ENCODE measurements at regions not wholly inside any gene's neighbourhood (a gene's known extent, or its start where the extent isn't known, plus 50 kb on each side); places are given as distances from the start of the nearest gene placed in this dataset.

DNA sequence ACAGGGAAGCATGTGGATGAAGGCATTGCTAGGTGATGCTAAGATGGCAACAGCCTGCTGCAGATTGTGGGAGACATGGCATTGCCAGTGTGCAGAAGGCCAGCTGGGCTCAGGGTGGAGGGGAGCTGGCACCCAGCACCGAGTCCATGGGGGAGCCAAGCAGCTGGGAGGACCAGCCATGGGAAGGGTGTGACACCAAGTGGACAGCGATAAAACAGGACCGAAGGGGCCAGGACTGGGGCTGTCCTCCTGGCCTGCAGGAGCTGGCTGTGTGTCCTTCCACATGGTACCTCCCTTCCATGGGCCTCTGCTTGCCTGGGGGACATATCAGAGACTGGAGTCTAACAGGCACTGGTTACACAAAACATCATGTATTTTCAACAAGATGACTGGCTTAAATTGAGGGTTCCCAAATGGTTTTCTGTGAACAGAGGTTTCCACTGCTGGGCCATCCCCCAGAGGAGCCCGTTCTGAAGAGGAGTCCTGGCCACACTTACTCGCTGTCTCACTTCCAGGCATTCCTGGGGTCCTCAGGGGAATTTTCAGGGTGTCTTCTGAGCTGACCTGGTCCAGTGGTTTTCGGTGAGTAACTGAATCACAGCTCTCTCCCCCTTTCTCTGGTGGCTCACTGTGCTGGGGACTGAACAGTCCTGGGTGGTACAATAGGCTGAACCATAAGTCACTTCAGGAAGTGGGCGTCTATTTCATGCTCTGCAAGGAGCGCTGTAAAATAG, 60.4 kb upstream of the TNP1 start (continued):
- TF ChIP-seq ZNF114 (CRISPR knock-in tag; IDR thresholded peaks at IDR 0.05) (no peak), NANOG (IDR thresholded peaks at IDR 0.05; ENCODE audit: borderline replicate concordance) (no peak), JUNB (IDR thresholded peaks at IDR 0.05; ENCODE audit: unreplicated experiment) (no peak), POLR2AphosphoS5 (IDR thresholded peaks at IDR 0.05; ENCODE audit: low read depth) (no peak)
- TF ChIP-seq, protein P1, sequence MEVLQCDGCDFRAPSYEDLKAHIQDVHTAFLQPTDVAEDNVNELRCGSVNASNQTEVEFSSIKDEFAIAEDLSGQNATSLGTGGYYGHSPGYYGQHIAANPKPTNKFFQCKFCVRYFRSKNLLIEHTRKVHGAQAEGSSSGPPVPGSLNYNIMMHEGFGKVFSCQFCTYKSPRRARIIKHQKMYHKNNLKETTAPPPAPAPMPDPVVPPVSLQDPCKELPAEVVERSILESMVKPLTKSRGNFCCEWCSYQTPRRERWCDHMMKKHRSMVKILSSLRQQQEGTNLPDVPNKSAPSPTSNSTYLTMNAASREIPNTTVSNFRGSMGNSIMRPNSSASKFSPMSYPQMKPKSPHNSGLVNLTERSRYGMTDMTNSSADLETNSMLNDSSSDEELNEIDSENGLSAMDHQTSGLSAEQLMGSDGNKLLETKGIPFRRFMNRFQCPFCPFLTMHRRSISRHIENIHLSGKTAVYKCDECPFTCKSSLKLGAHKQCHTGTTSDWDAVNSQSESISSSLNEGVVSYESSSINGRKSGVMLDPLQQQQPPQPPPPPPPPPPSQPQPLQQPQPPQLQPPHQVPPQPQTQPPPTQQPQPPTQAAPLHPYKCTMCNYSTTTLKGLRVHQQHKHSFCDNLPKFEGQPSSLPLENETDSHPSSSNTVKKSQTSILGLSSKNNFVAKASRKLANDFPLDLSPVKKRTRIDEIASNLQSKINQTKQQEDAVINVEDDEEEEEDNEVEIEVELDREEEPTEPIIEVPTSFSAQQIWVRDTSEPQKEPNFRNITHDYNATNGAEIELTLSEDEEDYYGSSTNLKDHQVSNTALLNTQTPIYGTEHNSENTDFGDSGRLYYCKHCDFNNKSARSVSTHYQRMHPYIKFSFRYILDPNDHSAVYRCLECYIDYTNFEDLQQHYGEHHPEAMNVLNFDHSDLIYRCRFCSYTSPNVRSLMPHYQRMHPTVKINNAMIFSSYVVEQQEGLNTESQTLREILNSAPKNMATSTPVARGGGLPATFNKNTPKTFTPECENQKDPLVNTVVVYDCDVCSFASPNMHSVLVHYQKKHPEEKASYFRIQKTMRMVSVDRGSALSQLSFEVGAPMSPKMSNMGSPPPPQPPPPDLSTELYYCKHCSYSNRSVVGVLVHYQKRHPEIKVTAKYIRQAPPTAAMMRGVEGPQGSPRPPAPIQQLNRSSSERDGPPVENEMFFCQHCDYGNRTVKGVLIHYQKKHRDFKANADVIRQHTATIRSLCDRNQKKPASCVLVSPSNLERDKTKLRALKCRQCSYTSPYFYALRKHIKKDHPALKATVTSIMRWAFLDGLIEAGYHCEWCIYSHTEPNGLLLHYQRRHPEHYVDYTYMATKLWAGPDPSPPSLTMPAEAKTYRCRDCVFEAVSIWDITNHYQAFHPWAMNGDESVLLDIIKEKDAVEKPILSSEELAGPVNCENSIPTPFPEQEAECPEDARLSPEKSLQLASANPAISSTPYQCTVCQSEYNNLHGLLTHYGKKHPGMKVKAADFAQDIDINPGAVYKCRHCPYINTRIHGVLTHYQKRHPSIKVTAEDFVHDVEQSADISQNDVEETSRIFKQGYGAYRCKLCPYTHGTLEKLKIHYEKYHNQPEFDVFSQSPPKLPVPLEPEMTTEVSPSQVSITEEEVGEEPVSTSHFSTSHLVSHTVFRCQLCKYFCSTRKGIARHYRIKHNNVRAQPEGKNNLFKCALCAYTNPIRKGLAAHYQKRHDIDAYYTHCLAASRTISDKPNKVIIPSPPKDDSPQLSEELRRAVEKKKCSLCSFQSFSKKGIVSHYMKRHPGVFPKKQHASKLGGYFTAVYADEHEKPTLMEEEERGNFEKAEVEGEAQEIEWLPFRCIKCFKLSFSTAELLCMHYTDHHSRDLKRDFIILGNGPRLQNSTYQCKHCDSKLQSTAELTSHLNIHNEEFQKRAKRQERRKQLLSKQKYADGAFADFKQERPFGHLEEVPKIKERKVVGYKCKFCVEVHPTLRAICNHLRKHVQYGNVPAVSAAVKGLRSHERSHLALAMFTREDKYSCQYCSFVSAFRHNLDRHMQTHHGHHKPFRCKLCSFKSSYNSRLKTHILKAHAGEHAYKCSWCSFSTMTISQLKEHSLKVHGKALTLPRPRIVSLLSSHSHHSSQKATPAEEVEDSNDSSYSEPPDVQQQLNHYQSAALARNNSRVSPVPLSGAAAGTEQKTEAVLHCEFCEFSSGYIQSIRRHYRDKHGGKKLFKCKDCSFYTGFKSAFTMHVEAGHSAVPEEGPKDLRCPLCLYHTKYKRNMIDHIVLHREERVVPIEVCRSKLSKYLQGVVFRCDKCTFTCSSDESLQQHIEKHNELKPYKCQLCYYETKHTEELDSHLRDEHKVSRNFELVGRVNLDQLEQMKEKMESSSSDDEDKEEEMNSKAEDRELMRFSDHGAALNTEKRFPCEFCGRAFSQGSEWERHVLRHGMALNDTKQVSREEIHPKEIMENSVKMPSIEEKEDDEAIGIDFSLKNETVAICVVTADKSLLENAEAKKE (CRISPR knock-in tag; IDR thresholded peaks at IDR 0.05), result no peak

DNA sequence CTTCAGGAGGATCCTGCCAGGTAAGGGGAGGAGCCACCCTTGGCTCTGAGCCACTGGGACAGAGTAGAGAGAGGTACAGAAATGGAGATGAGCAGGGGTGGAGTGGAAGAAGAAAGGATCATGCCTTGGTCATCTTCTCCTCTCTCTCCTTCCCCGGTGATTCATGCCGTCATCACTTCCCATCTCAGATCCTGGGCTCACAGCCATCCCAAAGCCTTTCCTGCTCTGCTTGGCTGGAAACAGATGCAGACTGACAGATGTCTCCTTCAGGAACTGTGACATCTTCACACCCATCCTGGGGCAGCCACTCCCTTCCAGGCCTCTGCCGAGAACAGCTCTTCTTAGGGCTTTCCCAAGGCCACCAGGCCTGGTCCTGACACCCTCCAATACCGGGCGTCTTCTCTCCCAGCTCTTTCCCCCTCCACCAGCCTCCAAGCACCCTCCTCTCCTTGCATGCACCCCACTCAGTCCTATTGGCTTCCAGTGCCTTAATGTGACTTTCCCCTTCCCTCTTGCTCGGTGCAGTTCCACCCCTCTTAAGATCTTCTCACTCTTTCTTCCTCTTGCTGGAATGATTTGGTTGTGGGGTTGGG, 58.3 kb upstream of the TNP1 start:
- Histone ChIP-seq H3K4me2 (no peak overlapping the region), H2AFZ (no peak overlapping the region), H3F3A (replicated peaks; ENCODE audit: low read depth) (no peaks in the 10 kb centered on the region), H3K36me3 (ENCODE audit: insufficient read depth) (no peaks in the 10 kb centered on the region), H3K4me1 (ENCODE audit: insufficient read depth) (no peaks in the 10 kb centered on the region; the same call in 1 of the 2 replicates), H4K20me1 (replicated peaks; ENCODE audit: insufficient read depth) (no peaks in the 10 kb centered on the region; the same call in 1 of the 2 replicates), H3K27me3 (ENCODE audit: insufficient read depth) (no peaks in the 10 kb centered on the region), H3K27ac (ENCODE audit: low read depth) (no peak overlapping the region), H3K9me2 (ENCODE audit: insufficient read depth) (peaks cover 4% of the 10 kb centered on the region; the same call in 1 of the 2 replicates), H3K79me2 (replicated peaks; ENCODE audit: insufficient read depth) (no peaks in the 10 kb centered on the region), H3K4me3 (no peak overlapping the region)
- H3K4me3 Mint-ChIP-seq, result no peak overlapping the region
- TF ChIP-seq, protein P2, sequence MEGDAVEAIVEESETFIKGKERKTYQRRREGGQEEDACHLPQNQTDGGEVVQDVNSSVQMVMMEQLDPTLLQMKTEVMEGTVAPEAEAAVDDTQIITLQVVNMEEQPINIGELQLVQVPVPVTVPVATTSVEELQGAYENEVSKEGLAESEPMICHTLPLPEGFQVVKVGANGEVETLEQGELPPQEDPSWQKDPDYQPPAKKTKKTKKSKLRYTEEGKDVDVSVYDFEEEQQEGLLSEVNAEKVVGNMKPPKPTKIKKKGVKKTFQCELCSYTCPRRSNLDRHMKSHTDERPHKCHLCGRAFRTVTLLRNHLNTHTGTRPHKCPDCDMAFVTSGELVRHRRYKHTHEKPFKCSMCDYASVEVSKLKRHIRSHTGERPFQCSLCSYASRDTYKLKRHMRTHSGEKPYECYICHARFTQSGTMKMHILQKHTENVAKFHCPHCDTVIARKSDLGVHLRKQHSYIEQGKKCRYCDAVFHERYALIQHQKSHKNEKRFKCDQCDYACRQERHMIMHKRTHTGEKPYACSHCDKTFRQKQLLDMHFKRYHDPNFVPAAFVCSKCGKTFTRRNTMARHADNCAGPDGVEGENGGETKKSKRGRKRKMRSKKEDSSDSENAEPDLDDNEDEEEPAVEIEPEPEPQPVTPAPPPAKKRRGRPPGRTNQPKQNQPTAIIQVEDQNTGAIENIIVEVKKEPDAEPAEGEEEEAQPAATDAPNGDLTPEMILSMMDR (conservative IDR thresholded peaks at IDR 0.05; ENCODE audit: low read depth in 2 of 2), result no peak
- TF ChIP-seq ZNF331 (CRISPR knock-in tag; IDR thresholded peaks at IDR 0.05; ENCODE audit: low read depth), result no peak
- TF ChIP-seq EZH2 (IDR thresholded peaks at IDR 0.05; ENCODE audit: low read depth, unreplicated experiment), result no peak
- H3K9me3 Mint-ChIP-seq, result no peaks in the 10 kb centered on the region
- H3K4me1 Mint-ChIP-seq, result no peaks in the 10 kb centered on the region
- H3K27me3 Mint-ChIP-seq (ENCODE audit: insufficient read depth, low read depth, poor library complexity), result peaks cover 5% of the 10 kb centered on the region
- no peak for DNase-seq (ENCODE audit: low spot score)
- H3K27ac Mint-ChIP-seq, result no peak overlapping the region
- no peak for ATAC-seq
- no peaks in the 10 kb centered on the region for H3K36me3 Mint-ChIP-seq (ENCODE audit: low read depth)
